NT2/D1 (cell line): ENCODE measurements at regions not wholly inside any gene's neighbourhood (a gene's known extent, or its start where the extent isn't known, plus 50 kb on each side); places are given as distances from the start of the nearest gene placed in this dataset.

Experiments used
- DNase-seq: peaks from one replicate; pipeline ENCODE4 v3.0.0-alpha.2; 2011; ENCODE audit warnings: low read depth, low spot score
- H3K27me3 ChIP-seq: 2 replicates; pipeline ENCODE4 v1.6.0; 2011; ENCODE audit warnings: mild to moderate bottlenecking; ENCODE audit not compliant: insufficient read length, insufficient read depth
- H3K36me3 ChIP-seq: 2 replicates; pipeline ENCODE4 v1.6.1; 2011; ENCODE audit warnings: mild to moderate bottlenecking, low read length, mixed read lengths; ENCODE audit not compliant: insufficient read depth, insufficient read length
- H3K4me1 ChIP-seq: 2 replicates; pipeline ENCODE4 v1.5.1; 2011; ENCODE audit not compliant: insufficient read depth, insufficient read length
- H3K4me3 ChIP-seq: 2 replicates; pipeline ENCODE4 v1.5.1; 2011; ENCODE audit warnings: low read depth; ENCODE audit not compliant: insufficient read length
- H3K9ac ChIP-seq: 2 replicates; pipeline ENCODE4 v1.6.0; 2011; ENCODE audit warnings: low read depth; ENCODE audit not compliant: insufficient read length
- H3K9me3 ChIP-seq: 2 replicates; pipeline ENCODE4 v1.5.1; 2011; ENCODE audit warnings: mild to moderate bottlenecking, low read length; ENCODE audit not compliant: insufficient read depth
- SUZ12 ChIP-seq: IDR thresholded peaks from 2 replicates; pipeline ENCODE4 v1.6.1; 2011; ENCODE audit not compliant: insufficient read length, insufficient read depth; ENCODE audit errors: extremely low read depth
- YY1 ChIP-seq: IDR thresholded peaks from 2 replicates; pipeline ENCODE4 v1.6.1; 2011; ENCODE audit not compliant: insufficient read length, insufficient read depth
- ZNF274 ChIP-seq: IDR thresholded peaks from 2 replicates; pipeline ENCODE4 v1.6.1; 2011; ENCODE audit warnings: mild to moderate bottlenecking, low read depth, low read length

DNA sequence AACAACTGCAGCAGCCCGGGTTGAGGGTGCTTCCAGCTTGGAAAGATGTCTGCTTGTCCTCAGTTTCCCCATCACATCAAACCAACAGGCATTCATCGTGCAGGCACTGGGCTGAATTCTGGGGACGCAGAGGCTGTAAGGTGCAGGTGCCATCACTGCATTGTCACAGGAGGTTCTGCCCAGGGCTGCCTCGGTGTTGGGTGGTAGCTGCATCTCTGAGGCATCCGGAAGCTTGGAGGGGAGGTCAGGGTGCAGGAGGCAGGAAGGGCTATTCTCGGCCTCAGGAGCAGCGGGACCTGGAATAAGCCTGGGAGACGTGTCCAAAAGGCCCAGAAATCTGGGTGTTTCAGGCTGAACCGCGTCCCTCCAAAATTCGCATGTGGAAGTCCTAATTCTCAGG is 134.6 kb downstream of the HMX1 start:
- DNase-seq: no peak
- H3K27me3 ChIP-seq: no peaks in the 10 kb centered on the region

DNA sequence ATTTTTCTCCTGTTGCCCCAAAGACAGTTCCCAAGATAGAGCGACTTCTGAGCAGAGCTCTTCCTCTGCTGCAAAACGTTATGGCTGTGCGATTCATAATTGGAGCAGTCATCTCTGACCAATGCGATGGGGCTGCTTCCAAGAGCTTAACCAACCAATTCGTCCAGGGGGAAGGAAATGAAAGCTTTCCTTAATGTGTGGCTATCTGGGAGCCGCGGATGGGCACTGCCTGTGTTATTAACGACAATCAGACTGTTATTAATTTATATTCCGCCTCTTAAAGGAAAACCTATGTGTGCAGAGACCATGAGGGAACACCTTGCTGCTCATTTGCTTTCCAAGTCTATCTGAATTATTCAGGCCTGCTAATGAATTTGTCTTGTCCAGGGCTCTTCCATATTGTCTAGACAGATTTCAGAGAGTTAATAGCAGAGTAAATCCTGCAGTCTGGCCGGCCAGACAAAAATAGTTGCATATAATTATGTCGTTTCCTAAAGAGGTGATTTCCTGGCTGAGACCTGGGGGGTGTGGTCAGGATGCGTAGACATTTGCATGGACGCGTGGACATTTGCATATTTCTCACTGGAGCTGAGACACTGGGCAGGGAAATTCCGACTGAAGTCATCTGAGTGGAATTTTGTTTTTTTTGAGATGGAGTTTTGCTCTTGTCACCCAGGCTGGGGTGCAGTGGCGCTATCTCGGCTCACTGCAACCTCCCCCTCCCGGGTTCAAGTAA is 135.4 kb downstream of the HMX1 start:
- no peak for DNase-seq
- no peak overlapping the region for H3K9ac ChIP-seq
- no peaks in the 10 kb centered on the region for H3K27me3 ChIP-seq
- H3K4me1 ChIP-seq: peaks cover 13% of the 10 kb centered on the region
- TF ChIP-seq ZNF274 (no peak), YY1 (no peak), SUZ12 (no peak)
- no peaks in the 10 kb centered on the region for H3K36me3 ChIP-seq
- peaks cover 12% of the 10 kb centered on the region; the same call in 1 of the 2 replicates for H3K9me3 ChIP-seq
- no peak overlapping the region for H3K4me3 ChIP-seq

More for the DNA sequence above, 134.6 kb downstream of the HMX1 start:
- TF ChIP-seq SUZ12 (no peak), YY1 (no peak), ZNF274 (no peak)
- H3K4me1 ChIP-seq: peaks cover 13% of the 10 kb centered on the region
- H3K9me3 ChIP-seq: peaks cover 12% of the 10 kb centered on the region; the same call in 1 of the 2 replicates
- no peaks in the 10 kb centered on the region for H3K36me3 ChIP-seq
- H3K4me3 ChIP-seq: no peak overlapping the region
- H3K9ac ChIP-seq: no peak overlapping the region

DNA sequence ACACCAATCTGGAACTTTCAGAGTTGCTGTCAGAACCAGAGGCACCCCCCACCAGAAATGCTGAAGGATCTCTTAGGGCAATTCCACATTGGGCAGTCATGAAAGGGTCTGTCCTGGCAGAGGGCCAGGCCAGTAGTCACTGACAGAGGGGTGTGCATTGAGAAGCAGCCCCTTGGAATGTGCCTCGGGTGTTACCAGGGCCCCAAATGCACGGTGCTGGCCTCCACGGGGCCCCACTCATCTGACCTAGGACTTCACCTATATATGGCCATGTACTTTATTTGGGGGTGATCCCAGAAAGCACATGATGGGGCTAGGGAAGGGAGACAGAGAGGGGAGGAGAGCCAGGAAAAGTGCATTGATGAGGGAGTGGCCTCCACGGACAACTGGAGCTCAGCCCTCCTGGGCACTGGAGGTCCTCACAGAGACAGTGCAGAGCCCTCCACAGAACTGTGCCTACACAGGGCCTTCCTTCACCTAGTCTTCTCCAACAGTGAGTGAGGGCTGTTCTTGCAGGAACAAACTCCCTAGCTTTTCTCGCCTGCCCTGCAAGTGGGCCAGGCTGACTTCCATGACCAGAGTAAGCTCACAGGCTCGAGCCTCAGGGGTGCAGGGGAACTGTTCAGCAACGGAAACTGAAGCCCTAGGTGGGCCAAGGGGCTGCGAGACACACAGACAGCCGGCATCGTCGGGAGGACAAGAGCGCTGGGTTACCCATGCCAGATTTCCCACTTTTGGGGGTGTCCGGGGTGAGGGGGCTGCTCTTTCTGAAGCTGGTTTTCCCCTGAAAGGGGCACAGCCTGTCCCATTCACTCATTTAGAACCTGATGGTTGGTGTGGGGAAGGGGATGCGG is 136.2 kb downstream of the HMX1 start:
- Histone ChIP-seq H3K9ac (no peak overlapping the region), H3K4me1 (peaks cover 7% of the 10 kb centered on the region), H3K27me3 (no peaks in the 10 kb centered on the region), H3K9me3 (peaks cover 12% of the 10 kb centered on the region; the same call in 1 of the 2 replicates), H3K4me3 (no peak overlapping the region), H3K36me3 (no peaks in the 10 kb centered on the region)
- DNase-seq: no peak
- TF ChIP-seq YY1 (no peak), SUZ12 (no peak), ZNF274 (no peak)

DNA sequence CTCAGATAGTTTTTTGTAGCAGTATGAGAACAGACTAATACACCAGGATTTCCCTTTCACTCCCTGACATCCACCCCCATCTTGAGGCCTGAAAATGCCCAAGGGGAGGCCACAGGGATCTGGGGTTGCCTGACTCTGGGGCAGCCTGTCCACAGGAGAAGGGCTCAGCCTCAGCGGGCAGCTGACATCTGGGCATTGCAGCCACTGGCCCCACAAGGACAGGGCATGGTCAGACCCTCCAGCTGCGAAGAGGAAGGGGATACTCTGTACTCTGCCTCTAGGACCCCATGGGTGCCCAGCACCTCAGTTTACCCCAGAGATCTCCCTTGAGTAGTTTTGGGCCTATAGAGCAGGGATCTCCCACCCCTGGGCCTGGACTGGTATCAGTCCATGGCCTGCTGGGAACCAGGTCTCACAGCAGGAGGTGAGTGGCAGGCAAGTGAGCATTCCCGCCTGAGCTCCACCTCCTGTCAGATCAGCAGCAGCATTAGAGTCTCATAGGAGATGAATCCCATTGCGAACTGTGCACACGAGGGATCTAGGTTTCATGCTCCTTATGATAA is 138.9 kb downstream of the HMX1 start:
- no peak for DNase-seq
- no peak for TF ChIP-seq YY1
- no peak for TF ChIP-seq ZNF274
- TF ChIP-seq SUZ12: no peak
- H3K9me3 ChIP-seq: peaks cover 12% of the 10 kb centered on the region; the same call in 1 of the 2 replicates
- peaks cover 2% of the 10 kb centered on the region for H3K4me1 ChIP-seq
- H3K4me3 ChIP-seq: no peak overlapping the region
- no peaks in the 10 kb centered on the region for H3K36me3 ChIP-seq
- H3K9ac ChIP-seq: no peak overlapping the region
- no peaks in the 10 kb centered on the region for H3K27me3 ChIP-seq

DNA sequence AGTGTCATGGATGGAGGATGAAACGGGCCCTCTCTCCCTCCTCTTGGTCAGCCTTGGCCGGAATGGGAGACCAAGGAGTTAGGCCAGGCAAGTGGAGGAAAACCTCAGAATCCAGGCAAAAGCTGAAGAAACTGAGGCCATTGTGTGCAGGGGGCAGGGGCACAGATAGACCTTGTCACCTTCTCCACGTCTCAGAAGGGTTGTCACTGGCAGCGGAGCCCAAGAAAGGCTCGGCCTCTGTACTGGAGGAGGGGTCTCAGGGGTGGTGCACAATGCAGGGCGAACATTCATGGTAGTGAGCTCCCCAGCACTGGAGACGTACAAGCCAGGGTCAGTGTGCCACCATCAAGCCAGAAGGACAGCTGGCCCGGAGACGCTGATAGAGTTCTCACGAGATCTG is 139.5 kb downstream of the CPZ start:
- no peak for DNase-seq
- Histone ChIP-seq H3K27me3 (no peaks in the 10 kb centered on the region), H3K36me3 (no peaks in the 10 kb centered on the region), H3K4me1 (peaks cover 2% of the 10 kb centered on the region), H3K4me3 (no peak overlapping the region), H3K9ac (no peak overlapping the region), H3K9me3 (peaks cover 12% of the 10 kb centered on the region; the same call in 1 of the 2 replicates)
- TF ChIP-seq YY1: no peak

DNA sequence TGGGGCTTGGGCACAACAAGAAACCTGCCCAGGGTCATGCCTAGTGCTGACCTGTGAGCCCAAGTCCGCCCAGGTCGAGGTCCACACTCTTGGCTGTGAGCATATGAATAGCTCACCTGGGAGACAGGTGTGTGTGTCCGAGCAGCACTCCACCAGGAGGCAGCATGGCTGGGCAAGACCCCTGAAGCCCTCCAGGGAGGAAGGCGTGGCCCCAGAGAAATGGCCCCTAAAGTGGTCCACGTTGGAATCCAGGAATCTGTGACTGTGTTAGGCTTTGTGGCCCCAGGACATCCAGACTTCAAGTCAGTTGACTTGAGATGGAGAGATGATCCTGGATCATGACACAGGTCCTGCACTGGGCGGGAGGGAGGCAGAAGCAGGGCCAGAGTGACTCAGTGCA is 138.8 kb downstream of the CPZ start:
- no peaks in the 10 kb centered on the region for H3K27me3 ChIP-seq
- DNase-seq: no peak
- H3K36me3 ChIP-seq: no peaks in the 10 kb centered on the region
- peaks cover 2% of the 10 kb centered on the region for H3K4me1 ChIP-seq
- no peak overlapping the region for H3K4me3 ChIP-seq
- H3K9me3 ChIP-seq: peaks cover 12% of the 10 kb centered on the region; the same call in 1 of the 2 replicates
- no peak overlapping the region for H3K9ac ChIP-seq
- no peak for TF ChIP-seq ZNF274
- no peak for TF ChIP-seq YY1
- no peak for TF ChIP-seq SUZ12

GRCh38 chr4:8730681-8731080 is 138.1 kb downstream of the CPZ start:
- Histone ChIP-seq H3K27me3 (no peaks in the 10 kb centered on the region), H3K9me3 (peaks cover 12% of the 10 kb centered on the region; the same call in 1 of the 2 replicates), H3K36me3 (no peaks in the 10 kb centered on the region), H3K9ac (no peak overlapping the region), H3K4me1 (peaks cover 4% of the 10 kb centered on the region), H3K4me3 (no peak overlapping the region)
- no peak for DNase-seq
- TF ChIP-seq SUZ12: no peak
- no peak for TF ChIP-seq YY1
- no peak for TF ChIP-seq ZNF274
